ENCODE measurements at regions not wholly inside any gene's neighbourhood (a gene's known extent, or its start where the extent isn't known, plus 50 kb on each side); places are given as distances from the start of the nearest gene placed in this dataset.

DNA sequence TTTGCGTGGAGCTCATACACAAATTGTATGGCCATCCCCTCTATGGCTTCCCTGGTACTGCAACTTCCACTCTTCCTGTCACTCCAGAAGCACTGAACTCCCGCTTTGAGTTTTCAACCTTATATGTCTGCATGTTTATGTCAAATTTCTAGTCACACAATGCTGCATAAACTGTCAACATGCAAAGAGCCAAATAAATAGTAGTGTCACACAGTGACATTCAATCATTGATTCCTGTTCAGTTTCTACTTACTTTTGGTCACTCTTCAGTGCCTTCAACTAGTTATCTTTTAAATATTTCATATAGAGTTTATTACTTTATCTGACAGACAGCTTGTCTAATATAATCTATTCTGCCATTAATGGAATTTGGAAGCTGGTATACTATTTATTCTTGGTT is 149.3 kb downstream of the SPANXN1 start:
- in situ Hi-C loops (cut with MboI; ENCODE audit: low sequenced_read_pairs) (no loop called here), dilution Hi-C loops (cut with HindIII; ENCODE audit: low sequenced_read_pairs, unreplicated experiment) (no loop called here), intact Hi-C loops (cut with micrococcal nuclease) (no loop called here)
- WGBS, 2 experiments (ENCODE audit: extremely low coverage in 2 of 2, insufficient read length in 1 of 2), result 30% methylated on average over 2 of the region's 2 CpGs; no CpG with 5 or more reads in 1 of the 2 experiments
- no peak overlapping the region for H3K56ac ChIP-seq (ENCODE audit: extremely low read depth, insufficient read depth, low read length)
- no peaks in the 10 kb centered on the region for H3K27me3 ChIP-seq (ENCODE audit: control insufficient read depth, insufficient read depth, low read length)
- POLR2A ChIA-PET (ENCODE audit: unreplicated experiment), result no interaction called here
- no peaks in the 10 kb centered on the region for H3K4me1 ChIP-seq (ENCODE audit: control insufficient read depth, insufficient read depth, low read length)
- H3K14ac ChIP-seq (replicated peaks; ENCODE audit: low read depth, low read length), result no peak overlapping the region
- H3K23ac ChIP-seq (ENCODE audit: low read depth, low read length), result no peak overlapping the region
- CTCF ChIA-PET, result no interaction called here
- H3K27ac ChIP-seq (ENCODE audit: insufficient read depth, low read length), result no peak overlapping the region
- no peak for TF ChIP-seq RFX5 (IDR thresholded peaks at IDR 0.05; ENCODE audit: low read depth, low read length)
- TF ChIP-seq, protein P1, sequence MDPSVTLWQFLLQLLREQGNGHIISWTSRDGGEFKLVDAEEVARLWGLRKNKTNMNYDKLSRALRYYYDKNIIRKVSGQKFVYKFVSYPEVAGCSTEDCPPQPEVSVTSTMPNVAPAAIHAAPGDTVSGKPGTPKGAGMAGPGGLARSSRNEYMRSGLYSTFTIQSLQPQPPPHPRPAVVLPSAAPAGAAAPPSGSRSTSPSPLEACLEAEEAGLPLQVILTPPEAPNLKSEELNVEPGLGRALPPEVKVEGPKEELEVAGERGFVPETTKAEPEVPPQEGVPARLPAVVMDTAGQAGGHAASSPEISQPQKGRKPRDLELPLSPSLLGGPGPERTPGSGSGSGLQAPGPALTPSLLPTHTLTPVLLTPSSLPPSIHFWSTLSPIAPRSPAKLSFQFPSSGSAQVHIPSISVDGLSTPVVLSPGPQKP (IDR thresholded peaks at IDR 0.05; ENCODE audit: borderline replicate concordance, low read depth, low read length), result no peak
- TF ChIP-seq, protein P2, sequence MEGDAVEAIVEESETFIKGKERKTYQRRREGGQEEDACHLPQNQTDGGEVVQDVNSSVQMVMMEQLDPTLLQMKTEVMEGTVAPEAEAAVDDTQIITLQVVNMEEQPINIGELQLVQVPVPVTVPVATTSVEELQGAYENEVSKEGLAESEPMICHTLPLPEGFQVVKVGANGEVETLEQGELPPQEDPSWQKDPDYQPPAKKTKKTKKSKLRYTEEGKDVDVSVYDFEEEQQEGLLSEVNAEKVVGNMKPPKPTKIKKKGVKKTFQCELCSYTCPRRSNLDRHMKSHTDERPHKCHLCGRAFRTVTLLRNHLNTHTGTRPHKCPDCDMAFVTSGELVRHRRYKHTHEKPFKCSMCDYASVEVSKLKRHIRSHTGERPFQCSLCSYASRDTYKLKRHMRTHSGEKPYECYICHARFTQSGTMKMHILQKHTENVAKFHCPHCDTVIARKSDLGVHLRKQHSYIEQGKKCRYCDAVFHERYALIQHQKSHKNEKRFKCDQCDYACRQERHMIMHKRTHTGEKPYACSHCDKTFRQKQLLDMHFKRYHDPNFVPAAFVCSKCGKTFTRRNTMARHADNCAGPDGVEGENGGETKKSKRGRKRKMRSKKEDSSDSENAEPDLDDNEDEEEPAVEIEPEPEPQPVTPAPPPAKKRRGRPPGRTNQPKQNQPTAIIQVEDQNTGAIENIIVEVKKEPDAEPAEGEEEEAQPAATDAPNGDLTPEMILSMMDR (conservative IDR thresholded peaks at IDR 0.05; ENCODE audit: low read depth, low read length), result no peak
- TF ChIP-seq CHD1 (IDR thresholded peaks at IDR 0.05; ENCODE audit: low read depth, low read length), result no peak
- no peak for TF ChIP-seq MAZ (IDR thresholded peaks at IDR 0.05; ENCODE audit: borderline replicate concordance, low read depth, low read length)
- TF ChIP-seq CEBPB (IDR thresholded peaks at IDR 0.05; ENCODE audit: low read depth, low read length), result no peak
- TF ChIP-seq BHLHE40 (IDR thresholded peaks at IDR 0.05; ENCODE audit: low read depth, low read length), result no peak
- TF ChIP-seq, protein P3, sequence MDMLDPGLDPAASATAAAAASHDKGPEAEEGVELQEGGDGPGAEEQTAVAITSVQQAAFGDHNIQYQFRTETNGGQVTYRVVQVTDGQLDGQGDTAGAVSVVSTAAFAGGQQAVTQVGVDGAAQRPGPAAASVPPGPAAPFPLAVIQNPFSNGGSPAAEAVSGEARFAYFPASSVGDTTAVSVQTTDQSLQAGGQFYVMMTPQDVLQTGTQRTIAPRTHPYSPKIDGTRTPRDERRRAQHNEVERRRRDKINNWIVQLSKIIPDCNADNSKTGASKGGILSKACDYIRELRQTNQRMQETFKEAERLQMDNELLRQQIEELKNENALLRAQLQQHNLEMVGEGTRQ (IDR thresholded peaks at IDR 0.05; ENCODE audit: low read depth, low read length), result no peak
- TF ChIP-seq NFE2L2 (IDR thresholded peaks at IDR 0.05; ENCODE audit: low read depth, low read length), result no peak
- no peak for TF ChIP-seq MAFK (IDR thresholded peaks at IDR 0.05; ENCODE audit: low read depth, low read length)
- no peak for TF ChIP-seq RAD21 (IDR thresholded peaks at IDR 0.05; ENCODE audit: low read length)
- no peak for TF ChIP-seq POLR2A (IDR thresholded peaks at IDR 0.05; ENCODE audit: low read depth, low read length)
- no peak for TF ChIP-seq RCOR1 (IDR thresholded peaks at IDR 0.05; ENCODE audit: insufficient replicate concordance, low read length)
- no peak for TF ChIP-seq FOS (IDR thresholded peaks at IDR 0.05; ENCODE audit: low read depth, low read length)
- no peak for TF ChIP-seq SMC3 (IDR thresholded peaks at IDR 0.05; ENCODE audit: low read depth, low read length)
- no peak for TF ChIP-seq MXI1 (IDR thresholded peaks at IDR 0.05; ENCODE audit: borderline replicate concordance, low read depth, low read length)
- H4K8ac ChIP-seq (ENCODE audit: low read depth in 2 of 2, low read length in 2 of 2), result no peak overlapping the region
- no peak overlapping the region for H2AK9ac ChIP-seq (replicated peaks; ENCODE audit: low read depth, low read length, poor library complexity)
- no peak overlapping the region for H3K4me2 ChIP-seq (ENCODE audit: low read depth, low read length)
- H3K9me1 ChIP-seq (ENCODE audit: insufficient read depth, low read length), result no peaks in the 10 kb centered on the region
- H3K79me1 ChIP-seq (ENCODE audit: low read depth in 1 of 2, low read length in 2 of 2), result no peaks in the 10 kb centered on the region
- no peak overlapping the region for H2BK120ac ChIP-seq (ENCODE audit: low read depth, low read length)
- no peak overlapping the region for H4K5ac ChIP-seq (ENCODE audit: low read depth, low read length)
- H2BK5ac ChIP-seq (ENCODE audit: low read depth, low read length, poor library complexity, severe bottlenecking), result no peak overlapping the region
- H3K36me3 ChIP-seq (ENCODE audit: control insufficient read depth, insufficient read depth, low read length), result no peaks in the 10 kb centered on the region
- no peak overlapping the region for H3K9ac ChIP-seq (ENCODE audit: low read depth, low read length)
- peaks cover 3% of the 10 kb centered on the region; the same call in 1 of the 2 replicates for H3K9me3 ChIP-seq (ENCODE audit: control insufficient read depth, insufficient read depth, low read length)
- no peak overlapping the region for H2BK20ac ChIP-seq (ENCODE audit: low read depth, low read length)
- H3K18ac ChIP-seq (ENCODE audit: low read depth, low read length), result no peak overlapping the region
- no peak overlapping the region for H3K4ac ChIP-seq (ENCODE audit: low read depth, low read length)
- DNase-seq (no peak), ATAC-seq (ENCODE audit: low read depth) (no peak)
- no peak overlapping the region for H2AFZ ChIP-seq (replicated peaks; ENCODE audit: low read length, poor library complexity)
- H2AK5ac ChIP-seq (ENCODE audit: low read depth, low read length), result no peak overlapping the region
- BruUV-seq (replicated peaks), result no TSS peak
- H3K4me3 ChIP-seq (ENCODE audit: insufficient read depth, low read depth, low read length), result no peak overlapping the region
- no peak overlapping the region for H4K91ac ChIP-seq (ENCODE audit: insufficient read depth, low read depth, low read length)
- no peak overlapping the region for H2BK15ac ChIP-seq (ENCODE audit: low read depth, low read length)
- no peaks in the 10 kb centered on the region for H4K20me1 ChIP-seq (ENCODE audit: insufficient read depth, low read length)

All from IMR-90 (cell line).